IMR-90 (cell line): ENCODE measurements at regions not wholly inside any gene's neighbourhood (a gene's known extent, or its start where the extent isn't known, plus 50 kb on each side); places are given as distances from the start of the nearest gene placed in this dataset.

Source experiments
- ATAC-seq: fragments of 200-7000 bp; cut with Tn5 transposase; 2 replicates; pipeline ENCODE4 v1.9.1; 2020; ENCODE audit warnings: low read depth, mild to moderate bottlenecking, moderate library complexity
- BruUV-seq: library from RNA; stranded (reverse); fragments of 400-500 nt; replicated peaks from 2 replicates; lab custom pipeline; 2021; lab: Mats Ljungman, UMichigan
- CTCF ChIA-PET: fragments of 300-600 bp; formaldehyde crosslinking; extraction: SDS; loops from one replicate; lab custom pipeline; 2021; ENCODE audit warnings: antibody characterized with exemption; lab: Yijun Ruan, JAX
- POLR2A ChIA-PET: fragments of 300-600 bp; sonication (Branson Sonifier 250); formaldehyde crosslinking; loops from one replicate; lab custom pipeline; 2022; ENCODE audit warnings: antibody characterized with exemption; ENCODE audit not compliant: unreplicated experiment; lab: Charles Lee
- DNase-seq: peaks from one replicate; pipeline ENCODE4 v3.0.0; 2013
- H2AFZ ChIP-seq: replicated peaks from 2 replicates; pipeline ENCODE3; 2013; ENCODE audit warnings: low read length, mild to moderate bottlenecking; ENCODE audit not compliant: poor library complexity
- H2AK5ac ChIP-seq: 2 replicates; pipeline ENCODE4 v1.6.1; 2013; ENCODE audit warnings: low read depth, low read length, inconsistent platforms
- H2AK9ac ChIP-seq: replicated peaks from 2 replicates; pipeline ENCODE3; 2013; ENCODE audit warnings: mild to moderate bottlenecking, low read depth, low read length, moderate library complexity; ENCODE audit not compliant: poor library complexity
- H2BK120ac ChIP-seq: 2 replicates; pipeline ENCODE4 v1.6.1; 2013; ENCODE audit warnings: low read depth, low read length, inconsistent platforms
- H2BK15ac ChIP-seq: 3 replicates; pipeline ENCODE4 v1.6.1; 2013; ENCODE audit warnings: low read depth, low read length, inconsistent platforms
- H2BK20ac ChIP-seq: 2 replicates; pipeline ENCODE4 v1.6.1; 2013; ENCODE audit warnings: low read depth, mild to moderate bottlenecking, inconsistent platforms, low read length, moderate library complexity
- H2BK5ac ChIP-seq: 2 replicates; pipeline ENCODE4 v1.6.1; 2013; ENCODE audit warnings: mild to moderate bottlenecking, low read depth, low read length, inconsistent platforms; ENCODE audit not compliant: poor library complexity, severe bottlenecking
- H3K14ac ChIP-seq: replicated peaks from 2 replicates; pipeline ENCODE4 v1.6.1; 2013; ENCODE audit warnings: low read depth, low read length, inconsistent platforms
- H3K18ac ChIP-seq: 2 replicates; pipeline ENCODE4 v1.6.1; 2013; ENCODE audit warnings: low read depth, low read length, control low read depth
- H3K23ac ChIP-seq: 2 replicates; pipeline ENCODE4 v1.6.1; 2013; ENCODE audit warnings: low read depth, low read length, inconsistent platforms
- H3K27ac ChIP-seq: 2 replicates; pipeline ENCODE4 v1.5.1; 2013; ENCODE audit warnings: mild to moderate bottlenecking, control low read depth, low read length; ENCODE audit not compliant: insufficient read depth
- H3K27me3 ChIP-seq: 2 replicates; pipeline ENCODE4 v1.6.1; 2013; ENCODE audit warnings: low read length; ENCODE audit not compliant: control insufficient read depth, insufficient read depth
- H3K36me3 ChIP-seq: 2 replicates; pipeline ENCODE4 v1.6.1; 2013; ENCODE audit warnings: low read length, mixed read lengths; ENCODE audit not compliant: control insufficient read depth, insufficient read depth
- H3K4ac ChIP-seq: 2 replicates; pipeline ENCODE4 v1.6.1; 2013; ENCODE audit warnings: low read depth, low read length, inconsistent platforms
- H3K4me1 ChIP-seq: 2 replicates; pipeline ENCODE4 v1.6.1; 2013; ENCODE audit warnings: low read length, mixed read lengths; ENCODE audit not compliant: control insufficient read depth, insufficient read depth
- H3K4me2 ChIP-seq: 2 replicates; pipeline ENCODE4 v1.6.1; 2013; ENCODE audit warnings: low read depth, mild to moderate bottlenecking, control low read depth, low read length, moderate library complexity
- H3K4me3 ChIP-seq: 2 replicates; pipeline ENCODE4 v1.5.1; 2013; ENCODE audit warnings: low read depth, mild to moderate bottlenecking, control low read depth, low read length, moderate library complexity; ENCODE audit not compliant: insufficient read depth
- H3K56ac ChIP-seq: 2 replicates; pipeline ENCODE4 v1.6.1; 2013; ENCODE audit warnings: low read length, inconsistent platforms; ENCODE audit not compliant: insufficient read depth; ENCODE audit errors: extremely low read depth
- H3K79me1 ChIP-seq, 2 experiments: 2 replicates each; pipeline ENCODE4 v1.6.1; 2013; ENCODE audit warnings: low read length in 2 of 2, inconsistent platforms in 1 of 2, low read depth in 1 of 2
- H3K9ac ChIP-seq: 2 replicates; pipeline ENCODE4 v1.6.1; 2013; ENCODE audit warnings: low read depth, low read length, control low read depth
- H3K9me1 ChIP-seq: 2 replicates; pipeline ENCODE4 v1.6.1; 2013; ENCODE audit warnings: low read length, inconsistent platforms; ENCODE audit not compliant: insufficient read depth
- H3K9me3 ChIP-seq: 2 replicates; pipeline ENCODE4 v1.6.1; 2013; ENCODE audit warnings: low read length; ENCODE audit not compliant: control insufficient read depth, insufficient read depth
- H4K20me1 ChIP-seq: 2 replicates; pipeline ENCODE4 v1.6.1; 2013; ENCODE audit warnings: low read length, inconsistent platforms; ENCODE audit not compliant: insufficient read depth
- H4K5ac ChIP-seq: 2 replicates; pipeline ENCODE4 v1.6.1; 2013; ENCODE audit warnings: mild to moderate bottlenecking, low read depth, low read length, control low read depth
- H4K8ac ChIP-seq, 2 experiments: 2 replicates each; pipeline ENCODE4 v1.6.1; 2013; ENCODE audit warnings: low read depth in 2 of 2, low read length in 2 of 2, control low read depth in 1 of 2, inconsistent platforms in 1 of 2
- H4K91ac ChIP-seq: 2 replicates; pipeline ENCODE4 v1.6.1; 2013; ENCODE audit warnings: low read depth, low read length, inconsistent platforms; ENCODE audit not compliant: insufficient read depth
- BHLHE40 ChIP-seq: fragments of 150-350 bp; IDR thresholded peaks from 2 replicates; pipeline ENCODE4 v1.6.1; 2016; ENCODE audit warnings: mild to moderate bottlenecking, low read depth, low read length
- CEBPB ChIP-seq: IDR thresholded peaks from 2 replicates; pipeline ENCODE4 v1.6.1; 2012; ENCODE audit warnings: low read depth, low read length, improper control_type of control experiment
- CHD1 ChIP-seq: IDR thresholded peaks from 2 replicates; pipeline ENCODE4 v1.6.1; 2012; ENCODE audit warnings: low read depth, low read length, improper control_type of control experiment
- CTCF ChIP-seq: conservative IDR thresholded peaks from 2 replicates; pipeline ENCODE4 v1.5.1; 2012; ENCODE audit warnings: mild to moderate bottlenecking, low read depth, low read length, improper control_type of control experiment
- ELK1 ChIP-seq: fragments of 150-350 bp; IDR thresholded peaks from 2 replicates; pipeline ENCODE4 v1.6.1; 2016; ENCODE audit warnings: low read depth, mild to moderate bottlenecking, low read length, moderate library complexity, borderline replicate concordance
- FOS ChIP-seq: fragments of 150-350 bp; IDR thresholded peaks from 2 replicates; pipeline ENCODE4 v1.6.1; 2016; ENCODE audit warnings: low read depth, low read length
- MAFK ChIP-seq: IDR thresholded peaks from 2 replicates; pipeline ENCODE4 v1.6.1; 2012; ENCODE audit warnings: low read depth, low read length, improper control_type of control experiment
- MAZ ChIP-seq: IDR thresholded peaks from 2 replicates; pipeline ENCODE4 v1.6.1; 2012; ENCODE audit warnings: low read depth, mild to moderate bottlenecking, low read length, improper control_type of control experiment, moderate library complexity, borderline replicate concordance
- MXI1 ChIP-seq: IDR thresholded peaks from 2 replicates; pipeline ENCODE4 v1.6.1; 2012; ENCODE audit warnings: low read depth, mild to moderate bottlenecking, low read length, moderate library complexity, borderline replicate concordance
- NFE2L2 ChIP-seq: fragments of 150-350 bp; IDR thresholded peaks from 2 replicates; pipeline ENCODE4 v1.6.1; 2016; ENCODE audit warnings: low read depth, mild to moderate bottlenecking, low read length
- POLR2A ChIP-seq: IDR thresholded peaks from 2 replicates; pipeline ENCODE4 v1.6.1; 2012; ENCODE audit warnings: mild to moderate bottlenecking, low read depth, low read length
- RAD21 ChIP-seq: IDR thresholded peaks from 2 replicates; pipeline ENCODE4 v1.6.1; 2012; ENCODE audit warnings: low read length, improper control_type of control experiment
- RCOR1 ChIP-seq: IDR thresholded peaks from 2 replicates; pipeline ENCODE4 v1.6.1; 2012; ENCODE audit warnings: mild to moderate bottlenecking, low read length, improper control_type of control experiment; ENCODE audit not compliant: insufficient replicate concordance
- RFX5 ChIP-seq: IDR thresholded peaks from 2 replicates; pipeline ENCODE4 v1.8.0; 2012; ENCODE audit warnings: low read depth, mild to moderate bottlenecking, low read length, moderate library complexity
- SMC3 ChIP-seq: fragments of 150-350 bp; IDR thresholded peaks from 2 replicates; pipeline ENCODE4 v1.6.1; 2016; ENCODE audit warnings: low read depth, mild to moderate bottlenecking, antibody characterized with exemption, low read length, moderate library complexity
- USF2 ChIP-seq: fragments of 150-350 bp; IDR thresholded peaks from 2 replicates; pipeline ENCODE4 v1.6.1; 2017; ENCODE audit warnings: mild to moderate bottlenecking, antibody characterized with exemption, low read length, low read depth
- WGBS, 2 experiments: methylation state at CpG; one replicate each; pipeline versions ENCODE4 v1.1.5 to v1.1.7; 2013; ENCODE audit warnings: missing lambda C conversion rate in 2 of 2; ENCODE audit not compliant: insufficient read length in 1 of 2; ENCODE audit errors: extremely low coverage in 2 of 2; 5-methylcytosine and 5-hydroxymethylcytosine counted together
- dilution Hi-C: fragments of 300-500 bp; cut with HindIII; formaldehyde crosslinking; loops from one replicate; pipeline ENCODE4 v1.14.3; 2018; ENCODE audit warnings: low sequenced_read_pairs; ENCODE audit not compliant: unreplicated experiment
- in situ Hi-C: fragments of 300-500 bp; cut with MboI; formaldehyde crosslinking; loops from 3 replicates; pipeline ENCODE4 v1.14.3; 2019; ENCODE audit warnings: low sequenced_read_pairs, inconsistent platforms, mixed read lengths
- intact Hi-C: fragments of 100-400 bp; cut with micrococcal nuclease; formaldehyde crosslinking; loops from 2 replicates; pipeline ENCODE4 v1.10.0; 2022

- Histone ChIP-seq H3K27ac (no peak overlapping the region), H3K9me3 (no peaks in the 10 kb centered on the region), H2BK20ac (no peak overlapping the region), H2AFZ (no peak overlapping the region), H3K9me1 (no peaks in the 10 kb centered on the region), H2BK120ac (no peak overlapping the region), H3K79me1 (no peaks in the 10 kb centered on the region), H3K14ac (no peak overlapping the region), H3K36me3 (no peaks in the 10 kb centered on the region), H3K4me1 (no peaks in the 10 kb centered on the region), H4K91ac (no peak overlapping the region), H4K20me1 (no peaks in the 10 kb centered on the region), H3K23ac (no peak overlapping the region), H3K4me2 (no peak overlapping the region), H2AK5ac (no peak overlapping the region), H3K18ac (no peak overlapping the region), H2BK15ac (no peak overlapping the region), H4K5ac (no peak overlapping the region), H3K56ac (no peak overlapping the region), H3K27me3 (no peaks in the 10 kb centered on the region), H3K4ac (no peak overlapping the region), H4K8ac (no peak overlapping the region), H3K9ac (no peak overlapping the region), H2AK9ac (no peak overlapping the region), H3K4me3 (no peak overlapping the region), H2BK5ac (no peak overlapping the region)
- ChIA-PET CTCF (no interaction called here), POLR2A (no interaction called here)
- DNase-seq (no peak), ATAC-seq (no peak)
- intact Hi-C loops = no loop called here
- no TSS peak for BruUV-seq
- dilution Hi-C loops = no loop called here
- in situ Hi-C loops = loop anchor here (10.0 kb wide), 1 partner anchor 64 kb away; the partner anchor contains the start of gene COL24A1
- TF ChIP-seq MAZ (no peak), ELK1 (no peak), FOS (no peak), NFE2L2 (no peak), CTCF (no peak), RAD21 (no peak), BHLHE40 (no peak), USF2 (no peak), MXI1 (no peak), RCOR1 (no peak), RFX5 (no peak), CHD1 (no peak), POLR2A (no peak), MAFK (no peak), SMC3 (no peak), CEBPB (no peak)
- WGBS, 2 experiments = no CpG with 5 or more reads among the region's 5 CpGs
Observed at GRCh38 chr1:86218859-86219258, 62.3 kb upstream of the COL24A1 start.
